ENCODE measurements at regions not wholly inside any gene's neighbourhood (a gene's known extent, or its start where the extent isn't known, plus 50 kb on each side); places are given as distances from the start of the nearest gene placed in this dataset.

DNA sequence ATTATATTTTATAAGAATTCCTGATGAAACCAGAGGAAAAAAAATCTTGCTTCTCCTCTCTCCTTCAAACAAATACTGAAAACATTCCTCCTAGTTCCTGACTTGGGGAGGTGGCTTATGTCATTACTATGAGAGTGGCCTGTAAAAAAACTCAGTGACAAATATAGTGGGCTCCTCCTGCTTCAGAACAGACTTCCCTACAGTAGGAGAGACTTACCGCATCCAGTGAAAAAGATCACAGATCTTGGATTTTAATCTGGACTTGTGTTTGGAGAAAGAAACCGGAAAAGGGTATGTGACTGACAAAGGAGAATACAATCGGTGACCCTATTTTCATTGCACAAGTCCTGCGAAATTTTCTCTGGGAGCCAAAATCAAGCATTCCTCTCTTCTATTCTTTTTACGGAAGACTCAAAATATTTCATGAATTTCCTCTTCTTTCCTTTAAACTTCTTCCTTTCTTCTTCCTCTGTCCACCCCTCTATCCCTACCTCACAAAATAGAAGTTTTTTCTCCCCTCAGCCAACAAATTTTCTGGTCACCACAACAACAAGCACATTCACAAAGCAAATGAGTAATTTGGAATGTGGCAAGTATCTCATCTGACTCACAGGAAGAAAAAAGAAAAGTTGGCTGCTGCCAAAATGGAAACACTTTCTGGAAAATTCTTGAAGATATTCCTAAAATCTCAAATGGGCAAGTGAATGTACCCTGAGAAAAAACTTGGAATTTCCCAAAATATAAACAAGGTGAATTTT is 185.1 kb upstream of the CDKN3 start:
- TF ChIP-seq, protein P1, sequence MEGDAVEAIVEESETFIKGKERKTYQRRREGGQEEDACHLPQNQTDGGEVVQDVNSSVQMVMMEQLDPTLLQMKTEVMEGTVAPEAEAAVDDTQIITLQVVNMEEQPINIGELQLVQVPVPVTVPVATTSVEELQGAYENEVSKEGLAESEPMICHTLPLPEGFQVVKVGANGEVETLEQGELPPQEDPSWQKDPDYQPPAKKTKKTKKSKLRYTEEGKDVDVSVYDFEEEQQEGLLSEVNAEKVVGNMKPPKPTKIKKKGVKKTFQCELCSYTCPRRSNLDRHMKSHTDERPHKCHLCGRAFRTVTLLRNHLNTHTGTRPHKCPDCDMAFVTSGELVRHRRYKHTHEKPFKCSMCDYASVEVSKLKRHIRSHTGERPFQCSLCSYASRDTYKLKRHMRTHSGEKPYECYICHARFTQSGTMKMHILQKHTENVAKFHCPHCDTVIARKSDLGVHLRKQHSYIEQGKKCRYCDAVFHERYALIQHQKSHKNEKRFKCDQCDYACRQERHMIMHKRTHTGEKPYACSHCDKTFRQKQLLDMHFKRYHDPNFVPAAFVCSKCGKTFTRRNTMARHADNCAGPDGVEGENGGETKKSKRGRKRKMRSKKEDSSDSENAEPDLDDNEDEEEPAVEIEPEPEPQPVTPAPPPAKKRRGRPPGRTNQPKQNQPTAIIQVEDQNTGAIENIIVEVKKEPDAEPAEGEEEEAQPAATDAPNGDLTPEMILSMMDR (IDR thresholded peaks at IDR 0.05; ENCODE audit: poor library complexity, severe bottlenecking) = no peak
- TF ChIP-seq POLR2AphosphoS5 (IDR thresholded peaks at IDR 0.05) (no peak), RAD21 (conservative IDR thresholded peaks at IDR 0.05) (no peak), SMC3 (conservative IDR thresholded peaks at IDR 0.05; ENCODE audit: poor library complexity) (no peak)
- TF ChIP-seq, protein P2, sequence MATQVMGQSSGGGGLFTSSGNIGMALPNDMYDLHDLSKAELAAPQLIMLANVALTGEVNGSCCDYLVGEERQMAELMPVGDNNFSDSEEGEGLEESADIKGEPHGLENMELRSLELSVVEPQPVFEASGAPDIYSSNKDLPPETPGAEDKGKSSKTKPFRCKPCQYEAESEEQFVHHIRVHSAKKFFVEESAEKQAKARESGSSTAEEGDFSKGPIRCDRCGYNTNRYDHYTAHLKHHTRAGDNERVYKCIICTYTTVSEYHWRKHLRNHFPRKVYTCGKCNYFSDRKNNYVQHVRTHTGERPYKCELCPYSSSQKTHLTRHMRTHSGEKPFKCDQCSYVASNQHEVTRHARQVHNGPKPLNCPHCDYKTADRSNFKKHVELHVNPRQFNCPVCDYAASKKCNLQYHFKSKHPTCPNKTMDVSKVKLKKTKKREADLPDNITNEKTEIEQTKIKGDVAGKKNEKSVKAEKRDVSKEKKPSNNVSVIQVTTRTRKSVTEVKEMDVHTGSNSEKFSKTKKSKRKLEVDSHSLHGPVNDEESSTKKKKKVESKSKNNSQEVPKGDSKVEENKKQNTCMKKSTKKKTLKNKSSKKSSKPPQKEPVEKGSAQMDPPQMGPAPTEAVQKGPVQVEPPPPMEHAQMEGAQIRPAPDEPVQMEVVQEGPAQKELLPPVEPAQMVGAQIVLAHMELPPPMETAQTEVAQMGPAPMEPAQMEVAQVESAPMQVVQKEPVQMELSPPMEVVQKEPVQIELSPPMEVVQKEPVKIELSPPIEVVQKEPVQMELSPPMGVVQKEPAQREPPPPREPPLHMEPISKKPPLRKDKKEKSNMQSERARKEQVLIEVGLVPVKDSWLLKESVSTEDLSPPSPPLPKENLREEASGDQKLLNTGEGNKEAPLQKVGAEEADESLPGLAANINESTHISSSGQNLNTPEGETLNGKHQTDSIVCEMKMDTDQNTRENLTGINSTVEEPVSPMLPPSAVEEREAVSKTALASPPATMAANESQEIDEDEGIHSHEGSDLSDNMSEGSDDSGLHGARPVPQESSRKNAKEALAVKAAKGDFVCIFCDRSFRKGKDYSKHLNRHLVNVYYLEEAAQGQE (IDR thresholded peaks at IDR 0.05; ENCODE audit: borderline replicate concordance) = no peak

Measured in neural cell (in vitro differentiated cells).